CD4-positive, alpha-beta memory T cell (primary cell): ENCODE measurements at regions not wholly inside any gene's neighbourhood (a gene's known extent, or its start where the extent isn't known, plus 50 kb on each side); places are given as distances from the start of the nearest gene placed in this dataset. TPM values are rescaled to one million over a fixed set of nuclear protein-coding genes. Genes with fewer than 3 reads are reported as not detected.

Experiments used
- microRNA-seq: library from miRNA; unstranded; fragments of <30 nt; microRNA quantifications from one replicate; pipeline ENCODE4 v1.2.0, GENCODE V29; 2021; ENCODE audit warnings: borderline replicate concordance, borderline number of aligned reads, borderline microRNAs expressed, mixed read lengths

Small RNA genes in the stretch of these regions (microRNA-seq; reads per million reads assigned to microRNA genes)
- gene MIR1202 = not detected
